ENCODE measurements at regions not wholly inside any gene's neighbourhood (a gene's known extent, or its start where the extent isn't known, plus 50 kb on each side); places are given as distances from the start of the nearest gene placed in this dataset.
A peak's percentile ranks its signal among the peaks of the same experiment; 100 is the strongest.

DNA sequence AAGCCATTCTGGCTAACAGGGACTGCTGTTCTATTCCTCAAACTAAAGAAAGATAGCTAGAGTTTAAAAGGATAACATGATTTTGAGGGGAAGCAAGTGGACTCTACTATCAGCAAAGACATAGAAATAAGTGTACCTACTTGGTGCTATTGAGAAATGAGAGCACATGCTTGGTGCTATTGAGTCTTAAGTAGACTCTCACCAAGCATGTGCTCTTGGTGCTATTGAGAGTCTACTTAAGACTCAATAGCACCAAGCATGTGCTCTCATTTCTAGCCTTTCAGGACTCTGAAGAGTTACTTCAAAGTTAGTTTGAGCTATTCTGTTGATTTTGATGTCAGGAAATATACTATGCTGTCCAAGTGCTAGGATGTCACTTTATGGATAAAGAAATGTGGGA is 733.0 kb upstream of the ZWINT start:
- BruUV-seq (replicated peaks) = no TSS peak

DNA sequence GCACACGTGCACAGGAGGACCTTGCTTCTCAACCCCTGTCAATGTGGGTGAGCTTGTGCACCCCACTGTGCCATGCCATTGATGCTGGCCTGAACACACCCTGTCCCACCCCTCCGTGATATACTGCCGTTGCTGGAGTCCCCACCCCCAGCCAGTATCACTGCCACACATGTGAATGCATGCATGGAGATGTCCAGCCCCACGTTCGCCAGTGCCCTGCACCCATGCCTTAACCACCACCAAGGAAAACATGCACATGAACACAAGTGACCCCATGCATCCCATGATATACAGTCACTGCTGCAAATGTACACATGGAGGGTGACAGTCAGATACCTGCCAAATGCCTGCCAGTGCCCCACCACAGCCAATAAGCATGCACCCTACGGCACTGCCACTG is 692.5 kb upstream of the ZWINT start:
- ATAC-seq (no peak), FAIRE-seq (no peak), DNase-seq (ENCODE audit: low spot score) (no peak)
- CTCF ChIA-PET (ENCODE audit: low intra/inter-chr PET ratio, low total read pairs) = no interaction called here
- H4K20me1 ChIP-seq (ENCODE audit: insufficient read depth, low read length) = no peaks in the 10 kb centered on the region
- H3K4me2 ChIP-seq (ENCODE audit: low read depth, low read length) = no peak overlapping the region
- intact Hi-C loops (cut with micrococcal nuclease; ENCODE audit: unreplicated experiment) = no loop called here
- no peak overlapping the region for H3K27ac ChIP-seq (ENCODE audit: extremely low read length, insufficient read depth, low read length)
- in situ Hi-C loops (cut with HindIII; ENCODE audit: extremely low pct_ligation_motif_present, low pct_unique_long_range_greater_than_20kb) = no loop called here
- TF ChIP-seq SMC3 (IDR thresholded peaks at IDR 0.05; ENCODE audit: low read length) = no peak
- H3K27me3 ChIP-seq (ENCODE audit: control insufficient read depth in 1 of 2, insufficient read depth in 2 of 2, low read length in 2 of 2) = no peaks in the 10 kb centered on the region
- no TSS peak for BruUV-seq (replicated peaks)
- H3K9me3 ChIP-seq (ENCODE audit: low read length) = peaks cover 21% of the 10 kb centered on the region; the same call in 1 of the 2 replicates
- no peak overlapping the region for H2AFZ ChIP-seq (ENCODE audit: low read length)
- H3K4me1 ChIP-seq (ENCODE audit: insufficient read depth, low read length) = no peaks in the 10 kb centered on the region
- no peaks in the 10 kb centered on the region for H3K36me3 ChIP-seq (replicated peaks in 1 of 2; ENCODE audit: control insufficient read depth in 1 of 2, insufficient read depth in 2 of 2, low read length in 2 of 2)
- H3K79me2 ChIP-seq (ENCODE audit: insufficient read depth, low read length) = no peaks in the 10 kb centered on the region
- POLR2A ChIA-PET = no interaction called here
- H3K4me3 ChIP-seq (replicated peaks in 1 of 3; ENCODE audit: insufficient read depth in 1 of 3, low read depth in 2 of 3, low read length in 3 of 3) = no peak overlapping the region
- H3K9ac ChIP-seq (ENCODE audit: insufficient read depth, low read depth, low read length) = no peak overlapping the region
- 6% methylated on average over 2 of the region's 6 CpGs for WGBS (ENCODE audit: low lambda C conversion rate)

More for the DNA sequence above, 733.0 kb upstream of the ZWINT start:
- Histone ChIP-seq H3K27me3 (ENCODE audit: control insufficient read depth in 1 of 2, insufficient read depth in 2 of 2, low read length in 2 of 2) (no peaks in the 10 kb centered on the region), H3K4me3 (replicated peaks in 1 of 3; ENCODE audit: insufficient read depth in 1 of 3, low read depth in 2 of 3, low read length in 3 of 3) (no peak overlapping the region), H3K9ac (ENCODE audit: insufficient read depth, low read depth, low read length) (no peak overlapping the region), H3K79me2 (ENCODE audit: insufficient read depth, low read length) (no peaks in the 10 kb centered on the region), H3K27ac (ENCODE audit: extremely low read length, insufficient read depth, low read length) (no peak overlapping the region), H3K36me3 (replicated peaks in 1 of 2; ENCODE audit: control insufficient read depth in 1 of 2, insufficient read depth in 2 of 2, low read length in 2 of 2) (no peaks in the 10 kb centered on the region), H3K9me3 (ENCODE audit: low read length) (no peaks in the 10 kb centered on the region), H3K4me1 (ENCODE audit: insufficient read depth, low read length) (no peaks in the 10 kb centered on the region), H4K20me1 (ENCODE audit: insufficient read depth, low read length) (no peaks in the 10 kb centered on the region), H2AFZ (ENCODE audit: low read length) (no peak overlapping the region), H3K4me2 (ENCODE audit: low read depth, low read length) (no peak overlapping the region)
- in situ Hi-C loops (cut with HindIII; ENCODE audit: extremely low pct_ligation_motif_present, low pct_unique_long_range_greater_than_20kb) (no loop called here), intact Hi-C loops (cut with micrococcal nuclease; ENCODE audit: unreplicated experiment) (no loop called here)
- TF ChIP-seq SUZ12 (IDR thresholded peaks at IDR 0.05; ENCODE audit: low read depth, low read length) = no peak
- TF ChIP-seq, protein P1, sequence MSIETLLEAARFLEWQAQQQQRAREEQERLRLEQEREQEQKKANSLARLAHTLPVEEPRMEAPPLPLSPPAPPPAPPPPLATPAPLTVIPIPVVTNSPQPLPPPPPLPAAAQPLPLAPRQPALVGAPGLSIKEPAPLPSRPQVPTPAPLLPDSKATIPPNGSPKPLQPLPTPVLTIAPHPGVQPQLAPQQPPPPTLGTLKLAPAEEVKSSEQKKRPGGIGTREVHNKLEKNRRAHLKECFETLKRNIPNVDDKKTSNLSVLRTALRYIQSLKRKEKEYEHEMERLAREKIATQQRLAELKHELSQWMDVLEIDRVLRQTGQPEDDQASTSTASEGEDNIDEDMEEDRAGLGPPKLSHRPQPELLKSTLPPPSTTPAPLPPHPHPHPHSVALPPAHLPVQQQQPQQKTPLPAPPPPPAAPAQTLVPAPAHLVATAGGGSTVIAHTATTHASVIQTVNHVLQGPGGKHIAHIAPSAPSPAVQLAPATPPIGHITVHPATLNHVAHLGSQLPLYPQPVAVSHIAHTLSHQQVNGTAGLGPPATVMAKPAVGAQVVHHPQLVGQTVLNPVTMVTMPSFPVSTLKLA (IDR thresholded peaks at IDR 0.05) = 0 out of 2 replicates have a peak, but pooled peaks have one; percentile 48
- ChIA-PET CTCF (ENCODE audit: low intra/inter-chr PET ratio, low total read pairs) (no interaction called here), POLR2A (no interaction called here)
- no peak for DNase-seq (ENCODE audit: low spot score)
- FAIRE-seq = no peak
- ATAC-seq = no peak

Measured in HepG2 (cell line).